HEK293 (cell line): ENCODE measurements at regions not wholly inside any gene's neighbourhood (a gene's known extent, or its start where the extent isn't known, plus 50 kb on each side); places are given as distances from the start of the nearest gene placed in this dataset.

Experiments used
- CTCF ChIP-seq: fragments of 450-650 bp; formaldehyde crosslinking; IDR thresholded peaks from 2 replicates; pipeline ENCODE4 v1.5.1; 2016; ENCODE audit warnings: missing biosample characterization, missing genetic modification characterization
- KLF16 ChIP-seq: fragments of 450-650 bp; formaldehyde crosslinking; IDR thresholded peaks from 2 replicates; pipeline ENCODE4 v1.5.1; 2017; ENCODE audit warnings: missing biosample characterization, missing genetic modification characterization
- KLF8 ChIP-seq: fragments of 450-650 bp; formaldehyde crosslinking; IDR thresholded peaks from 2 replicates; pipeline ENCODE4 v1.5.1; 2016; ENCODE audit warnings: missing biosample characterization, missing genetic modification characterization
- RBAK ChIP-seq: fragments of 450-650 bp; formaldehyde crosslinking; IDR thresholded peaks from 2 replicates; pipeline ENCODE4 v1.5.1; 2016; ENCODE audit warnings: missing biosample characterization, missing genetic modification characterization
- ZBTB17 ChIP-seq: fragments of 450-650 bp; formaldehyde crosslinking; IDR thresholded peaks from 2 replicates; pipeline ENCODE4 v1.5.1; 2016; ENCODE audit warnings: missing biosample characterization, missing genetic modification characterization
- ZNF19 ChIP-seq: fragments of 450-650 bp; formaldehyde crosslinking; IDR thresholded peaks from 2 replicates; pipeline ENCODE4; 2016; ENCODE audit warnings: missing biosample characterization, missing genetic modification characterization, low read depth
- ZNF341 ChIP-seq: fragments of 450-650 bp; formaldehyde crosslinking; IDR thresholded peaks from 2 replicates; pipeline ENCODE4; 2016; ENCODE audit warnings: low read depth, missing biosample characterization, missing genetic modification characterization
- ZNF423 ChIP-seq: fragments of 450-650 bp; formaldehyde crosslinking; IDR thresholded peaks from 2 replicates; pipeline ENCODE4 v1.5.1; 2016; ENCODE audit warnings: missing biosample characterization, missing genetic modification characterization
- ZNF664 ChIP-seq: fragments of 450-650 bp; formaldehyde crosslinking; IDR thresholded peaks from 2 replicates; pipeline ENCODE4 v1.5.1; 2016; ENCODE audit warnings: missing biosample characterization, missing genetic modification characterization
- ZNF792 ChIP-seq: fragments of 450-650 bp; formaldehyde crosslinking; IDR thresholded peaks from 2 replicates; pipeline ENCODE4 v1.5.1; 2016; ENCODE audit warnings: missing biosample characterization, missing genetic modification characterization
- TF ChIP-seq, protein P1 (sequence below): fragments of 450-650 bp; formaldehyde crosslinking; IDR thresholded peaks from 2 replicates; pipeline ENCODE4 v1.5.1; 2016; ENCODE audit warnings: missing biosample characterization, missing genetic modification characterization, low read depth
- TF ChIP-seq, protein P2 (sequence below): fragments of 450-650 bp; formaldehyde crosslinking; IDR thresholded peaks from 2 replicates; pipeline ENCODE4 v1.5.1; 2016; ENCODE audit warnings: missing biosample characterization, missing genetic modification characterization

DNA sequence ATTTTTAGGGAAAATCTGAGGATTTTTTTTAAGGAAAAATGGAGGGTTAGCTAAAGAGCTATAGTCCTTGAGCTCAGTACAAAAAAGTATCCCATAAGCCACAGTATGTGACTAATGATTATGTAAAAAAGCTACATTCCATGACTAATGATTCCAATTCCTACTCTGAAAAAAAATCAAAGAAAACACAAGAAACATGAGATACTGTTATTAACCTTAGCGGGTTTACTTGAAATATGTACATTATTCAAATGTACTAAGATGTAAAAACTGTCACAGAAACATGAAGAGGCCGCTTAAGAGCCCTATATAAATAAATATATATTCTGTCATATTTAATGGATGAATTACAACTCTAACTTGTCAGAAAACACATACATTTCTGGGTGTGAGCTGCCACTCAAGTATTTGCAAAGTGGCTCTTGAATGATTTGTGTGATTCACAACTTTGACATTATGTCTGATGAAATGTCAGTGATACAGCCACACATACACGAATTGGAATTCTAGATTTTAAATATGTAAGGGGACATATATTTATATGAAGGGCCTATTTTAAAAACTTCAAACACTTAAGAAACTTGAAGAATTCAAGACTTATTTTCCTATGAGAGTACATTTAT lies 518.7 kb upstream of the SUCLG2 start:
- TF ChIP-seq CTCF (tag by site-specific recombination) (no peak), ZNF423 (tag by site-specific recombination) (no peak), ZNF792 (tag by site-specific recombination) (no peak), RBAK (tag by site-specific recombination) (no peak), ZNF664 (tag by site-specific recombination) (no peak), KLF8 (tag by site-specific recombination) (no peak), ZNF341 (tag by site-specific recombination) (no peak), KLF16 (tag by site-specific recombination) (no peak), ZBTB17 (no peak), ZNF19 (no peak)
- TF ChIP-seq, protein P1, sequence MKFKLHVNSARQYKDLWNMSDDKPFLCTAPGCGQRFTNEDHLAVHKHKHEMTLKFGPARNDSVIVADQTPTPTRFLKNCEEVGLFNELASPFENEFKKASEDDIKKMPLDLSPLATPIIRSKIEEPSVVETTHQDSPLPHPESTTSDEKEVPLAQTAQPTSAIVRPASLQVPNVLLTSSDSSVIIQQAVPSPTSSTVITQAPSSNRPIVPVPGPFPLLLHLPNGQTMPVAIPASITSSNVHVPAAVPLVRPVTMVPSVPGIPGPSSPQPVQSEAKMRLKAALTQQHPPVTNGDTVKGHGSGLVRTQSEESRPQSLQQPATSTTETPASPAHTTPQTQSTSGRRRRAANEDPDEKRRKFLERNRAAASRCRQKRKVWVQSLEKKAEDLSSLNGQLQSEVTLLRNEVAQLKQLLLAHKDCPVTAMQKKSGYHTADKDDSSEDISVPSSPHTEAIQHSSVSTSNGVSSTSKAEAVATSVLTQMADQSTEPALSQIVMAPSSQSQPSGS: no peak
- TF ChIP-seq, protein P2, sequence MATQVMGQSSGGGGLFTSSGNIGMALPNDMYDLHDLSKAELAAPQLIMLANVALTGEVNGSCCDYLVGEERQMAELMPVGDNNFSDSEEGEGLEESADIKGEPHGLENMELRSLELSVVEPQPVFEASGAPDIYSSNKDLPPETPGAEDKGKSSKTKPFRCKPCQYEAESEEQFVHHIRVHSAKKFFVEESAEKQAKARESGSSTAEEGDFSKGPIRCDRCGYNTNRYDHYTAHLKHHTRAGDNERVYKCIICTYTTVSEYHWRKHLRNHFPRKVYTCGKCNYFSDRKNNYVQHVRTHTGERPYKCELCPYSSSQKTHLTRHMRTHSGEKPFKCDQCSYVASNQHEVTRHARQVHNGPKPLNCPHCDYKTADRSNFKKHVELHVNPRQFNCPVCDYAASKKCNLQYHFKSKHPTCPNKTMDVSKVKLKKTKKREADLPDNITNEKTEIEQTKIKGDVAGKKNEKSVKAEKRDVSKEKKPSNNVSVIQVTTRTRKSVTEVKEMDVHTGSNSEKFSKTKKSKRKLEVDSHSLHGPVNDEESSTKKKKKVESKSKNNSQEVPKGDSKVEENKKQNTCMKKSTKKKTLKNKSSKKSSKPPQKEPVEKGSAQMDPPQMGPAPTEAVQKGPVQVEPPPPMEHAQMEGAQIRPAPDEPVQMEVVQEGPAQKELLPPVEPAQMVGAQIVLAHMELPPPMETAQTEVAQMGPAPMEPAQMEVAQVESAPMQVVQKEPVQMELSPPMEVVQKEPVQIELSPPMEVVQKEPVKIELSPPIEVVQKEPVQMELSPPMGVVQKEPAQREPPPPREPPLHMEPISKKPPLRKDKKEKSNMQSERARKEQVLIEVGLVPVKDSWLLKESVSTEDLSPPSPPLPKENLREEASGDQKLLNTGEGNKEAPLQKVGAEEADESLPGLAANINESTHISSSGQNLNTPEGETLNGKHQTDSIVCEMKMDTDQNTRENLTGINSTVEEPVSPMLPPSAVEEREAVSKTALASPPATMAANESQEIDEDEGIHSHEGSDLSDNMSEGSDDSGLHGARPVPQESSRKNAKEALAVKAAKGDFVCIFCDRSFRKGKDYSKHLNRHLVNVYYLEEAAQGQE (tag by site-specific recombination): no peak
